DMS 273 treated with DMSO at 0.1 percent for 48 hours (cell line): ENCODE measurements at regions not wholly inside any gene's neighbourhood (a gene's known extent, or its start where the extent isn't known, plus 50 kb on each side); places are given as distances from the start of the nearest gene placed in this dataset.

ENCODE experiments used
- DNase-seq: peaks from one replicate; lab custom pipeline; 2025; lab: John Stamatoyannopoulos, UW

DNA sequence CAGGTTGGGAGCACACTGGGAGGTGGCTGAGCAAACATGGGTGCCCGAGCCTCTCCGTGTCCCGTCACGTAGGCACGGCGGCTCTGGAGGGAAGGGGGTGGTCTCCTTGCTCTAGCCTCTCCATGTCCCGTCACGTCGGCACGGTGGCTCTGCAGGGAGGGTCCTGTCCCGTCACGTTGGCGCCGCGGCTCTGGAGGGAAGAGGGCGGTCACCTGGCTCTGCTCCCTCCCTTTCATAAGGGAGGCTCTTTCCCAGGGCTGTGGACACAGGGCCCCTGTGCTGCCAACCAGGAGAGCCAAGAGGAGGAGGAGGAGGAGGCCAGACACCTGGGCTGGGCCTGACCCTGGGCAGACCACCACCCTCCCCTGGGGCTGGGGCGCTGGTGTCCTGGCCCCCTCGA, 1173.7 kb downstream of the BRD1 start:
- no peak for DNase-seq

DNA sequence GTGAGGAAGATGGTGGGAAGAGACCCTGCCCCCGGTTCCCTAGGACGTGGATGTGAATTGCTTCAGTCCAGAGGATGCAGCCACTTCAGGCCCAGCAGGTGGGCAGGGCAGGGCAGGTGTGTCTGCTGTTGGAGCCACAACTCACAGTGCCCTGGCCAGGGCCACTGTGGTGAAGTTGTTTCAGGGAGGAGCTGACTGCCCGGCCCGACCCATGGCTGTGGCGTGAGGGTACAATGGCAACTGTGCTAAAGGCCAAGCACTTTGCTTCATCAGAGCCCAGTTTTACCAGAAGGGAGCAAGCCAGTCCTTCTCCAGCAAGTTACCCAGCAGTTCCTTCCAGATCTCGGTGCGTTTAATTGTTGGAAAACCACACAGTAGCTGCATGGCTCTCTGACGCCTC, 1174.4 kb downstream of the BRD1 start:
- DNase-seq: no peak

DNA sequence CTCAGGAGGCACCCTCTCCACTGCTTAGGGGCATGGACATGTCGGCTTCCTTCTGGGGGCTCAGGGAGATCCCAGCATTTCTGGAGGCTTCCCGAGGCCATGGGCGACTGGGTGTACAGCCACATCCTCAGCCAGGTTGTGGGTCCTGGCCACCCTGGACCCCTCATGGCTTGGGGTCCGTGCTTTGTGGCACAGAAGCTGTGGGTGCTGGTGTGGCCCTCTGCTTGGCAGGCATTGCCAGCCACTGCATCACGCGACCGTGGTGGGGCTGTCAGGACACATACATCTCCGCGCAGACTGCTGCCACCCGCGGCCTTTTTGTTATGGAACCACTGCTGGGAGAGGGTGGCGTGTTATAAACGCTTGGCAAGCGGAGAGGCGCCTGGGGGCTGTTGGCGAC, 1174.9 kb downstream of the BRD1 start:
- no peak for DNase-seq

DNA sequence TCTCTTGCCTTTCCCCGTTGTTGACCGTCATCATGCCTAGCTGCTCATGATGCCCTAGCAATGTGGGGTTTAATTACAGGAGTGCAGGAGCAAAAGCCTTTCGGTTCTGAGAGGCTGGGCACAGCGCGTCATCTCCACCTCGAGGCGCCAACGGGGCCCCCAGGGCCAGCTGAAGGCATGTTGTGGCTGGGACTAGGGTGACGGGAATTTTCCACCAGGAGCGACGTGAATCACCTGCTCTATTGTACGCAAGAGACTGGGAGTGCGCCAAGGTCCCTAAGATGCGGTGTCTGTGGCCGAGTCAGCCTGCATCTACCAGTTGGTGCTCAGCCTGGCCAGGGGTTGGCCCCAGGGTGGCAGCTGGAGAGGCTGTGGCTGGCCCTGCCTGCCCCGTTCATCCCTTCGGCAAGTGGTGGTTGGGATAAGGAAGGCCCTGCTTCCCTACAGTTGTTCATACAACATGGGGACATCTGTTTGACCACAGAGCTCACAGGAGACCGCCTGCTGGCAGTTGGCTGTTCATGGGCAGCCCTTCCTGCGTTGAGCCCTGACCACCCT, 1175.6 kb downstream of the BRD1 start:
- DNase-seq: no peak

DNA sequence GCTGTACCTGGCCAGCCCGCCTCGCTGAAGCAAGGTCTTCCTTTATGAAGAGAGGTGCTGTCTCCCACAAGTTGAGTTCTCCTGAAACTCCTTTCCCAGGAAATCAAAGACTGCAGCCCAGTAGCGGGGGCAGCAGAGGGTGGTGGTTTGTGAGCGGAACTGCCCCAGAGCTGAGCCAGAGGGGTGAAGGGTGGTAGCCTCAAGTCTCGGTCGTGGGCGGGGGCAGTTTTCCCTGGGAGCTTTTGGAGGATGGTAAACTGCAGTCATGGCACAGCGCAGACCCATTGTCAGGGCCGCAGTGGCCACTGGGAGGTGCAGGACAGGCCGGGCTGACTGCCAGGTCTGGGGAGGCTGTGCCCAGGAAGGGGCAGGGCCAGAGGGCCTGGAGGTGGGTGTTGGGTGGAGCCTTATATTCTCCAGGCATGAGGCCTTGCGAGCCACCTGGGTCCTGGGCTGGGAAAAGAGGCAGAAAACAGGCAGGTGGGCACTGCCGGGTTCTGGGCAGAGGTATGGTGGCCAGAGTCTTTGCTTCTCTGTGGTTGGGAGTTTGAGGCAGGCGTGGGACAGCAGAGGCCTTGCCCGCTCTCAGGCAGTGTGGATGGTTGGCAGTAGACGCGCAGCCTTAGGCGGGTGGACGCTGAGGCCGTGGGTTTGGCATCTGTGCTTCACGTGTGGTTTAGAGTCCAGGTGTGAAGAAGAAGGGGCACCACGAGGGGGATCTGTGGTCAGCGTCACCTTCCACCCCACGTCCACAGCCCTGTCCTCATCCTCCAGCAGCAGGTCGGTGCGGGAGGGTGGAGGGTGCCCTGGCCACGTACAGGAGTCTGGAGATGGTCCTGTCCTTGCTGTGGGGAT, 1176.4 kb downstream of the BRD1 start:
- DNase-seq: no peak

DNA sequence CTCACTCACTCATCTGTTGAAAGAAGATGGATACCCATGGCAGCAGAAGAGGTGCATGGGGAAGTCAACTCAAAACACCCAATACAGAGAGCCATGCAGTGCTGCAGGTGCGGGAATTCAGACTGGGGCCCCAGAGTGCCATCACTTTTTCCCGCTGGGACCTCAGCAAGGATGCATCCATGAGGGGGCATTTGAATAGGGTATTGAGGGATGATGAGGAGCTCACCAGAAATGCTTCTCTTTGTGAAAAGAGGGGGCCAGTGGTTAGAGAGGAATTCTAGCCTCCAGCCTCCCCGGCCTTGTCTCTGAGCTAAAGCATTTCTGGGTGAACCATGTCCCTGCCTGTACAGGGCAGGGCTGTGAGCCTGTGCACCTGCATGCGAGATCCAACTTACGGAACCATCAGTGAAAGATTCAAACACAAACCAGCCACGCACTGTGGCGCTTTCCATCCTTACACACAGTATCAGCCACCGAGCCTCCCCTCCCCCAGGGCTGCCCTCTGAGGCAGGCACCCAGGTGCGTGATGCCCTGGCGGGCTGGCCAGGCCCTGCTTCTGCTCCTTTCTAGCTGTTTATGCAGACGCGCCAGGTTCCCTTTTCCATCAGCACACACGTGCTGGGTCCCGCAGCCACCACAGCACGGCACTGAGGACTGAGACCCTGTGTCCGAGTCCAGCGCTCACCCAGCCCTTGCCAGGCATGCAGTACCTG, 1177.2 kb downstream of the BRD1 start:
- no peak for DNase-seq

DNA sequence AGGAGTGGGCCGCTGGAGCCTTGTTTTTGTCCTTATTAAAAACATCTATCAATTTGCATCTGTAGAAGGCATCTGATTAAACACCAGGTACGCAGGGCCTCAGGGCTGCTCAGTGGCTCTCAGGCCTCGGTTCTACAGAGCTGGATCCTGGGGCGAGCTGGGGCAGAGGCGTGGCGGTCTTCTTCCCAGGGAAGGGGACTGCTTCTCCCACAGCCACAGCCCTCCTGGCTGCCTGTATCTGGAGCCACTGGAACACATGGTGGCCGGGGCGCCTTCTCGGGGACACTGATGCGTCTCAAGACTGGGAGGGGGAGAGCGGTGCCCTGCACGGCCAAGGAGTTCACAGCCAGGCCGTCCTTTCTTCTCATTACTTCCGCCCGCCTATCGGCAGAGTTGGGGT, 1178.2 kb downstream of the BRD1 start:
- DNase-seq: no peak

DNA sequence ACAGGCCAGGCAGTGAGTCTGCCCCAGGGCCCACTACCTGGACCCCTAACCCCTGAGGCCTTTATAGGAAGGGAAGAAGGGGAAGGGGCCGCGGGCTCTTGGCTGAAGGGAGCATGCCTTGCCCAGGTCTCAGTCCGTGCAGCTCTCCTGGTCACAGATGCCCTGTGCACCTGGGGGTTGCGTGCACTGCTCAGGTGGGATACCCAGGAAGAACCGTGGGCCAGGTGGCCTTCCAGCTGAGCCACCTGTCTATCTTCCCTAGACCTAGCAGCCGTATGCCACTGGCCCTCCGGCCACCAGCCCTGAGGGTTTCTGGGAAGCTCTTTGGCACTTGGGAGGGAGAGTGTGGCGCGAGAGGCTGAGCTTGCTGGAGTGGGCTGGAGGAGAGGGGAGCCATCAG, 1178.6 kb downstream of the BRD1 start:
- no peak for DNase-seq

DNA sequence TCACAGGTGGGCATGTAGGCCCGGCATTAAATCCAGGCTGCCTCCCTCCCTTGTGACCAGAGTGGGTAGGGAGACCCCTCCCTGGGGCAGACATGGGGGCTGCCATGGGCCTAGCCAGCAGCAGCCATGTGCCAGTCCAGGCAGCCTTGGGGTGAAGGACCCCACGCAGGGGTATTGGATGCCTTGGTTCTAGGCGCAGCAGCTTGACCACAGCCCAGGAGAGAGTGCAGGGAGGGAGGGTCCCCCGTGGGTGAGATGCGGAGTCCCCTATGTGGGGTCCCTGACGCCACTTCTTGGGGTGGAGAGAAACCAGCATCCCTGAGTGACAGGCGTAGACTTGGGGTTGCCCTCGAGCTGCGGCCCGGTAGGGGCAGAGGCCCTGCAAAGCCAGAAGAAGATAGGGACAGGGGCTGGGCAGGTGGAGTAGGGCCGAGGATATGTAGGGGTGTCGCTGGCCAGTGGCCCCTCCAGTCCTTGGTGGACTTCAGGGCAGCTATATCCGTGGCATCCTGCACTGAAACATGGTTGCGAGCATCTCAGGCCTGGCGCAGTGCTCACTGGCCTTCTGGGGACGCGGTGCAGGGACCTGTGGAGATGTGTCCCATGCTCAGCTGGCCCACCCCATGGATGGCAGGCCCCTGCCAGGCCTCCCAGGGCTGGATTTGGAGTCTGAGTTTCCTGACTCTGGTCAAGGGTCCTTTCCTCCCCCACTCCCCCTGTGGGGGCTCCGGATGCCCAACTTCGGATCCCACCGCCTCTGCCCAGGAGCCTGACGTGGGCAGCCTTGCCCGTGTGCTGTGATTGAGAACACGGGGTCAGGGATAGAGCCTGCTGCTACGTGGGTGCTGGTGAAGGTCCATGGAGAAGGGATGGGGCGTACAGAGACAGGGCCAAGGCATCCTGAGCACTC, 1179.8 kb downstream of the BRD1 start:
- peak; percentile 17 for DNase-seq

DNA sequence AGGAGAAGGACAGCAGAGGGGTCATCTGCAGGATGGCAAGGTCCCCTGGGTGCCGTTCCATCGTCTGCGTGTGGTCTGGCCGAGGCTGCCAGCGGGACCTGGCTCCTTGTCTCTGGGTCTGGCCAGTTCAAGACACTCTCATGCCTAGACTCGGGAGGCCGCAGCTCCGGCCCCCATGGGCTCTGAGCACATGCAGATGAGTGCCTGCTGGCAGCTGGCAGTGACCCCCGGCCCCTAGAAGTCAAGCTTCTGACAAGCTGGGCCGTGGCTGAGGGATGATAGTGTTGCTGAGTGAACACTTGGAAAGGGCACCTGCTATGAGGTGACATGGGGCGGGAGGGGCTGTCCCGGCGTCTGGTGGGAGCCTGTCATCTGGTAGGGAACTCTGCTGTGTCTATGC, 1180.6 kb downstream of the BRD1 start:
- DNase-seq: no peak

DNA sequence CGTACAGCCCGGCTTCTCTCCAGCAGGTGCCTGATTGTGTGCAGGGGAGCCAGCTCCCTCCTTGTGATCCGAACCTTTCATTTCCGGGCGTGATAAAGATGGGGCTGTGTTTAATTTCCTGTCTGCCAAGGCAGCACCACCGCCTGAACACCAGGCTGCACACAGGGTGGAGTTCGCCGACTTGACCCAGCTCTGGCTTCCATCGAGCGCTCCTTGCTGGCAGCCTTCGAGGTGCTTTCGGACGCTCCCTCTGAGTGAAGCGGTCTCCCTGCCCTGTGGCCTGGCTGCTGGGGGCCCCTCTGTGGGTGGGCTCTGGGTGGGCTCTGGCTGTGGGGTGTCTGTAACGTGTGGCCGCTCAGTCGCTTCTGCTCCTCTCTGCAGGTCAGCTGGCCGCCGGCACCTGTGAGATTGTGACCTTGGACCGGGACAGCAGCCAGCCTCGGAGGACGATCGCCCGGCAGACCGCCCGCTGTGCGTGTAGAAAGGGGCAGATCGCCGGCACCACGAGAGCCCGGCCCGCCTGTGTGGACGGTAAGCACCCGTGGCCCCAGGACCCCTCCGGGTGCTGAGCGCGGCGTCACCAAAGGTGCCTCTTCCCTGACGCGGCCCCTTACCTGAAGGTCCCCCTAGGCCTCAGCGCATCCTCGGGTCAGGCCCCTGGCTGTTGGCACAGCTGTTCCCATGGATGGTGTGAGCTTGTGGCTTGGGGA, 1181.3 kb downstream of the BRD1 start:
- DNase-seq: no peak

DNA sequence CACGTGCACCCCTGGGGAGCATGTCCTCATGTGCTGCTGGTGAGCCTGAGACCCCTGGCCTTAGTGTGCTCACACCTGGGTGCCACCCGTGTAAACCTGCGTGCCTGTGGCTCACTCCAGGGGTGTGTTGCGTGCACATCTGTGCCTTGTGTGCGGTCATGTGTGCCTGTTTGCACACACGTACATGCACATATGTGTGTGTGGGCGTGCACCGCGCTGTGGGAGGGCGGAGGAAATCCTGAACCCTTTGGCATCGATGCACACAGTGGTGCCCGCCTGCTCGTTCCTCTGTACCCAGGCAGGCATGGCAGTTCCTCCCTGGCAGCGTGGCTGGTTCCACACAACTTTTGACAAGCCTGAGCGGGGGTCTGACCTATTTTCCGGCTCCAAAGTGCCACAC, 1181.9 kb downstream of the BRD1 start:
- DNase-seq: no peak

DNA sequence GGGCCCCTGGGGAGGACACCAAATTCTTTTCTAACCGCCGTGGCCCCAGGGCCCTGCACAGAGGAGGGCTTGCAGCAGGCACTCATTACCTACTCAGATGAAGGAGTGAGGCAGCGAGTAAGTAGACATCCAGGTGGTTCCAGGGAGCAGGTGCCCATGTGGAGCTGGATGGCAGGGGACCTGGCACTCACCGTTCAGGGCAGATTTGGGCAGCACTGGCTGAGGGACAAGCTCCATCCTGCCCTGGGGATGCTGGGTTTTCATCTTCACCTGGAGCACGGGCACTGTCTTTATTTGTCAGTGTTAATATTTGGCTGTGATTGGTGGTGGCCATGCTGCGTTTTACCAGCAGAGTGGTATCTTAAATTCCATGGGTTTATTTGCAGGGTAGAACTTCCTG, 1182.7 kb downstream of the BRD1 start:
- no peak for DNase-seq

DNA sequence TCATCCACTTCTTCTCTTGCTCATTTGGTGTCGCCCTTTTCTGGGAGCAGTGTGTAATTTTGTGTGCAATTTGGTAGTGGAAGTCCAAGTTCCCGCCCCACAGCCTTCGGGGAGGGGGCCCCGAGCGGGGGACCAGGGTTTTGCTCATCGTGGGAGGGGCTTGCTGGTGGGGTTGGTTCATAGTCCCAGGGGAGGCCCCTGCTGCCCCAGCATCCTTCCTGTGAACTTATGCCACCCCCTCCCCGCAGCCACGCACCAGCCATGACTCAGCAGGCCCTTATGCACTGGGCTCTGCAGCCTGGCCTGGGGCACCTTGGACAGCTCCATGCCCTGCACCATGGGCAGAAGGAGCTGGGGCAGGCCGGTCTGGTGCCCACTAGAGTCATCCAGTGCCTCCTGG, 1183.6 kb downstream of the BRD1 start:
- DNase-seq: no peak

DNA sequence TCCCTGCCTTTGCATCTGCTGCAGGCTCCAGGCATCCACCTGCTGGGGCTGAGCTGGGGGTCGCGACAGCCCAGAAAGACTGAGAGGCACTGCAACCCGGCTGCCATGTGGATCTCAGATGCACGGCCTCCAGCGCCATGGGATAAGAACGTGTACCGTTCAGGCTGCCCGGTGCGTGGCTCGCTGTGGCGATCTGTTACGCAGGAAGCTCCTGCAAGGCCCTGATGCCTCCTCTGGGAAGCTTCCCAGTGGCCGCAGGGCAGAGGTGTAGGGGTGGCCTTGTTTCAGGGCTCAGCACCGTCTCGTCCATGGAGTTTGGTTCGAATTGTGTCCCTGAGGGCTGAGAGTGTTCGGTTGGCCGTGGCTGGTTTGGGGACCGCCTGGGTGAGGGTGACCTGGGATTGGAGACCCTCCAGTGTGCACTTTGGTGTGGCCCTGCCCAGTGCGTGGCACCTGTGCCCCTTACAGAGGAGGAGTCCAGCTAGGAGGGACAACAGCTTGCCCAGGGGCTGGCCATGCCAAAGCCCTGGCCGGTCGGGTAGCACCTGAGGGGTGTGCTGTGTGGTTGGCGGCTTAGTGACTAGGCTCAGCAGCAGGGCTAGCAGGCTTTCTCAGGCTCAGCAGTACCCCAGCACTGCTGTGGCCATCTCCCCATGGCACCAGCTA, 1184.5 kb downstream of the BRD1 start:
- DNase-seq: no peak

DNA sequence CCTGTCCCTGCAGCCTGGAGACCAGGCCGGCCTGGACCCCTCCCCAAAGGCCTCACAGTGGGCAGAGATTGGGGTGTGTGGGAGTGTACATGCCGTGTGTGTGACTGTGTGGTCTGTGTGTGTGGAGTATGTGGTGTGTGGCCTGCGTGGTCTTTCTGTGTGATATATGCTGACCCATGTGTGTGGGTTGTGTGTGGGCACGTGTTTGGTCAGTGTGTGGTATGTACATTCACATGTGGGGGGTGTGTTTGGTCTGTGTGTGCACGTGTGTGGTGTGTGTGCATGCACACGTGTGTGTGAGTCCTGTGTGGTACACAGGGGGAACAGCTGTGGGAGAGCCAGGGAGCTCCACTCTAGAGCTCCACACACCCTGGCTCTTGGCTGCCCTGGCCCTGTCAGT, 1185.1 kb downstream of the BRD1 start:
- DNase-seq: no peak

DNA sequence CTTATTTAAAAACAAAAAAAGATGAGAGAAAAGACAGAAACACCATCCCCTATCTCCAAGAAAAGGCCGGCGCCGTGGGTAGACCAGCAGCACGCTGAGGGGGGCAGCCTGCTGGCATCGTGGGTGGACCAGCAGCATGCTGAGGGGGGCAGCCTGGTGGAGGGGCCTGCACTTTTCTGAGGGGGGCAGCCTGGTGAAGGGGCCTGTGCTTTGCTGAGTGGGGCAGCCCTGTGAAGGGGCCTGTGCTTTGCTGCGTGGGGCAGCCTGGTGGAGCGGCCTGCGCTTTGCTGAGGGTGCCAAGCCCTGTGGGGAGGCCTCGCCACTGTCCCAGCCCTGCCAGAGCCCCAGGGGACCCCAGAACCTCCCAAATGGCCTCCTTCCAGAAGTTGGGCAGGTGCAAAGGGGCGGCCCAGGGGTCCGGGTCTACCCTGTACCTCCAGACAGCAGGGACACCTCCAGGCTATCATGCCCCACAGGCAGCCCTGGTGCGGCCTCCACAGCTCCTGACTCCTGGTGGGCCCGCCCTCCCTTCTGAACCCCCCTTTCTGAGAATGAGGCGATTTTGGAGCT, 1185.7 kb downstream of the BRD1 start:
- no peak for DNase-seq

DNA sequence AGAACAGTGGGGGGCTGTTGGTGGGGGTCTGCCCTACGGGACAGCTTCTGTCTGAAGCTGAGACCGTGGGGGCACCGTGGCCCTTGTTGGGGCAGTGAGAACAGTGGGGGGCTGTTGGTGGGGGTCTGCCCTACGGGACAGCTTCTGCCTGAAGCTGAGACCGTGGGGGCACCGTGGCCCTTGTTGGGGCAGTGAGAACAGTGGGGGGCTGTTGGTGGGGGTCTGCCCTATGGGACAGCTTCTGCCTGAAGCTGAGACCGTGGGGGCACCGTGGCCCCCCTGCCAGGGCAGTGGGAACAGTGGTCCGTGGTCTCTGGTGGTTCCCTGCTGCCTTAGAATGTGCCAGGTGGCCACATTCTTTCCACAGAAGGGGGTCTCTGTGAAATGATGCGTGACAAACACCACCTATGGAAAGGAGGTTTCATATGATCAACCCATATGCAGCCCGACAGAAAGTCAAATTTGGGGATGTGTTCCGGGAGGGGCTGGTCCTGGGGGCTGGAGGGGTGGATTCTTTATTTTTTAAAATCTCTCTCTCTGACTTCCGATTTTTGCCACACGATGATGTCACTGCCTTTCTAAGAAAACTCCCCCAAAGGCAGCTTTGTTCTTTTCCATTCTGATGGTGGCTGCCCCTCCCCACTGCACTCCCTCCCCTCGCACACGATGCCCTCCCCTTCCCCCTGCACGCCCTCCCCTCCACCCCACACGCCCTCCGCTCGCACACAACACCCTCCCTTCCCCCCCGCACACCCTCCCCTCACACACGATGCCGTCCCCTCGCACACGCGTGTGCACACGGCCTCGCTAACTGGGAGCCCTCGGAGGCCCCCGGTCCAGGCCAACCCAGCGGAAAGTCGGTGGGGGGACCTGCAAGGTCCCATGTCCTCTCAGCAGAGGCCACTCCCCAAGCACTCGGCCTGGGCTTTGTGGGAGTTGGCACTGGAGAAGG, 1186.5 kb downstream of the BRD1 start:
- DNase-seq: no peak
